SK-N-SH (cell line): ENCODE measurements at regions not wholly inside any gene's neighbourhood (a gene's known extent, or its start where the extent isn't known, plus 50 kb on each side); places are given as distances from the start of the nearest gene placed in this dataset.

Source experiments
- CTCF ChIA-PET: fragments of 300-600, 350-600 bp; formaldehyde crosslinking; extraction: SDS; loops from one replicate; lab custom pipeline; 2021; lab: Yijun Ruan, JAX
- POLR2A ChIA-PET: fragments of 350-600 bp; sonication (Branson Sonifier 250); formaldehyde crosslinking; extraction: SDS; loops from one replicate; lab custom pipeline; 2020; ENCODE audit warnings: antibody characterized with exemption, inconsistent platforms; lab: Yijun Ruan, JAX
- DNase-seq: peaks from one replicate; pipeline ENCODE4 v3.0.0; 2012
- H2AFZ ChIP-seq: fragments of 200-600 bp; sonication (generic); 2 replicates; pipeline ENCODE4 v1.8.1; 2016; ENCODE audit warnings: antibody characterized with exemption, mild to moderate bottlenecking, low read depth
- H3F3A ChIP-seq: fragments of 200-600 bp; sonication (generic); replicated peaks from 2 replicates; pipeline ENCODE3; 2016; ENCODE audit warnings: antibody characterized with exemption, mild to moderate bottlenecking; ENCODE audit not compliant: insufficient read depth
- H3K27ac ChIP-seq, 2 experiments: fragments of 200-500 bp in 1 of 2; fragments of 200-600 bp in 1 of 2; sonication (Bioruptor generic) in 1 of 2; sonication (generic), shearing (Covaris generic) in 1 of 2; 2 replicates each; pipeline versions ENCODE4 v1.5.1 to v1.6.1; 2014 to 2016; ENCODE audit warnings: low read depth in 2 of 2, inconsistent platforms in 1 of 2, low read length in 1 of 2, mild to moderate bottlenecking in 1 of 2, mixed read lengths in 1 of 2
- H3K27me3 ChIP-seq: fragments of 200-600 bp; sonication (generic), shearing (Covaris generic); 2 replicates; pipeline ENCODE4 v1.6.1; 2016; ENCODE audit warnings: mixed run types; ENCODE audit not compliant: insufficient read depth
- H3K36me3 ChIP-seq, 2 experiments: fragments of 200-500 bp in 1 of 2; fragments of 200-600 bp in 1 of 2; sonication (Bioruptor generic) in 1 of 2; sonication (generic) in 1 of 2; replicated peaks in 1 of 2; 2 replicates each; pipeline versions ENCODE3 to v1.5.1; 2014 to 2016; ENCODE audit warnings: low read length in 1 of 2, mild to moderate bottlenecking in 1 of 2; ENCODE audit not compliant: insufficient read depth in 2 of 2, control insufficient read depth in 1 of 2
- H3K4me1 ChIP-seq, 2 experiments: fragments of 200-500 bp in 1 of 2; fragments of 200-600 bp in 1 of 2; sonication (Bioruptor generic) in 1 of 2; sonication (generic), shearing (Covaris generic) in 1 of 2; 2 replicates each; pipeline versions ENCODE4 v1.5.1 to v1.6.1; 2014 to 2016; ENCODE audit warnings: low read depth in 1 of 2, low read length in 1 of 2, mixed run types in 1 of 2; ENCODE audit not compliant: insufficient read depth in 2 of 2, control insufficient read depth in 1 of 2
- H3K4me2 ChIP-seq: fragments of 200-600 bp; sonication (generic), shearing (Covaris generic); 2 replicates; pipeline ENCODE4 v1.6.1; 2017; ENCODE audit warnings: mixed run types
- H3K4me3 ChIP-seq, 2 experiments: fragments of 200-500 bp in 1 of 2; fragments of 200-600 bp in 1 of 2; sonication (Bioruptor generic) in 1 of 2; sonication (generic), shearing (Covaris generic) in 1 of 2; 2 replicates each; pipeline versions ENCODE4 v1.5.1 to v1.8.1; 2014 to 2016; ENCODE audit warnings: low read depth in 2 of 2, inconsistent platforms in 1 of 2, low read length in 1 of 2, mild to moderate bottlenecking in 1 of 2, mixed read lengths in 1 of 2, moderate library complexity in 1 of 2
- H3K79me2 ChIP-seq: fragments of 200-600 bp; sonication (generic); 2 replicates; pipeline ENCODE4 v1.8.1; 2017; ENCODE audit warnings: mild to moderate bottlenecking; ENCODE audit not compliant: insufficient read depth
- H3K9ac ChIP-seq: fragments of 200-600 bp; sonication (generic); 2 replicates; pipeline ENCODE4 v1.6.1; 2017; ENCODE audit warnings: mixed run types
- H3K9me2 ChIP-seq: fragments of 200-600 bp; sonication (generic); 2 replicates; pipeline ENCODE4 v1.6.1; 2017; ENCODE audit warnings: mixed run types
- H3K9me3 ChIP-seq: fragments of 200-600 bp; sonication (generic); 2 replicates; pipeline ENCODE4 v1.6.1; 2017; ENCODE audit warnings: mixed run types, mild to moderate bottlenecking, moderate library complexity
- H4K20me1 ChIP-seq: fragments of 200-600 bp; sonication (generic); 2 replicates; pipeline ENCODE4 v1.6.1; 2017; ENCODE audit warnings: mild to moderate bottlenecking, mixed run types; ENCODE audit not compliant: insufficient read depth
- CTCF ChIP-seq: fragments of 200-600 bp; sonication (generic); IDR thresholded peaks from 2 replicates; pipeline ENCODE4 v1.6.1; 2017; ENCODE audit warnings: antibody characterized with exemption, mild to moderate bottlenecking, moderate library complexity
- ELF1 ChIP-seq: IDR thresholded peaks from 2 replicates; pipeline ENCODE4 v1.4.0; 2012
- EP300 ChIP-seq, 2 experiments: IDR thresholded peaks; 2 replicates each; pipeline versions ENCODE4 v1.4.0 to v1.6.1; 2012; ENCODE audit warnings: borderline replicate concordance in 1 of 2, low read depth in 1 of 2, low read length in 1 of 2
- FOXJ3 ChIP-seq: sonication (generic); formaldehyde crosslinking; IDR thresholded peaks from 2 replicates; pipeline ENCODE4 v1.5.1; 2020; ENCODE audit warnings: mild to moderate bottlenecking, missing genetic modification reagents
- FOXM1 ChIP-seq: IDR thresholded peaks from 2 replicates; pipeline ENCODE4 v1.4.0; 2012; ENCODE audit warnings: low read depth, mild to moderate bottlenecking
- GABPA ChIP-seq: IDR thresholded peaks from 2 replicates; pipeline ENCODE4 v1.4.0; 2012; ENCODE audit warnings: low read depth, mild to moderate bottlenecking
- IRF3 ChIP-seq: fragments of 150-350 bp; IDR thresholded peaks from 2 replicates; pipeline ENCODE4 v1.6.1; 2016; ENCODE audit warnings: mild to moderate bottlenecking, low read depth, low read length
- JUND ChIP-seq: IDR thresholded peaks from 2 replicates; pipeline ENCODE4 v1.4.0; 2012
- MEF2A ChIP-seq: IDR thresholded peaks from 2 replicates; pipeline ENCODE4 v1.4.0; 2012; ENCODE audit warnings: low read depth, borderline replicate concordance
- MXI1 ChIP-seq: IDR thresholded peaks from 2 replicates; pipeline ENCODE4 v1.6.1; 2012; ENCODE audit warnings: mild to moderate bottlenecking, low read depth, low read length, improper control_type of control experiment
- NFIC ChIP-seq: IDR thresholded peaks from 2 replicates; pipeline ENCODE4 v1.4.0; 2012; ENCODE audit warnings: borderline replicate concordance
- RAD21 ChIP-seq: IDR thresholded peaks from 2 replicates; pipeline ENCODE4 v1.6.1; 2012; ENCODE audit warnings: mild to moderate bottlenecking, low read length
- RCOR1 ChIP-seq: fragments of 150-350 bp; IDR thresholded peaks from 2 replicates; pipeline ENCODE4 v1.6.1; 2017; ENCODE audit warnings: antibody characterized with exemption, low read length
- SIN3A ChIP-seq: IDR thresholded peaks from 2 replicates; pipeline ENCODE4 v1.6.1; 2012; ENCODE audit warnings: low read depth, mild to moderate bottlenecking, low read length, moderate library complexity, borderline replicate concordance
- SMC3 ChIP-seq: IDR thresholded peaks from 2 replicates; pipeline ENCODE4 v1.6.1; 2012; ENCODE audit warnings: low read depth, low read length, improper control_type of control experiment
- TCF12 ChIP-seq: IDR thresholded peaks from 2 replicates; pipeline ENCODE4 v1.4.0; 2012
- YY1 ChIP-seq: IDR thresholded peaks from 2 replicates; pipeline ENCODE4 v1.4.0; 2012; ENCODE audit warnings: low read depth, mild to moderate bottlenecking
- WGBS: methylation state at CpG from one replicate; pipeline ENCODE4 v1.1.6; 2017; ENCODE audit warnings: low lambda C conversion rate; 5-methylcytosine and 5-hydroxymethylcytosine counted together
- TF ChIP-seq, protein P1 (sequence below): fragments of 150-350 bp; IDR thresholded peaks from 2 replicates; pipeline ENCODE4 v1.6.1; 2017; ENCODE audit warnings: antibody characterized with exemption, low read length, low read depth, borderline replicate concordance
- TF ChIP-seq, protein P2 (sequence below): IDR thresholded peaks from 2 replicates; pipeline ENCODE4; 2012

GRCh38 chr3:148243609-148244008 lies 454.1 kb upstream of the AGTR1 start:
- no peaks in the 10 kb centered on the region for H4K20me1 ChIP-seq
- H3K4me3 ChIP-seq, result no peak overlapping the region
- no peaks in the 10 kb centered on the region for H3F3A ChIP-seq
- DNase-seq, result no peak
- 37% methylated on average over 1 of the region's 1 CpG for WGBS
- ChIA-PET CTCF (no interaction called here), POLR2A (no interaction called here)
- no peak overlapping the region for H3K27ac ChIP-seq
- no peaks in the 10 kb centered on the region for H3K79me2 ChIP-seq
- H3K9me2 ChIP-seq, result no peaks in the 10 kb centered on the region
- no peaks in the 10 kb centered on the region for H3K27me3 ChIP-seq
- H2AFZ ChIP-seq, result no peak overlapping the region
- TF ChIP-seq MEF2A (no peak), MXI1 (no peak), NFIC (no peak), ELF1 (no peak), SMC3 (no peak), IRF3 (no peak), GABPA (no peak)
- TF ChIP-seq, protein P1, sequence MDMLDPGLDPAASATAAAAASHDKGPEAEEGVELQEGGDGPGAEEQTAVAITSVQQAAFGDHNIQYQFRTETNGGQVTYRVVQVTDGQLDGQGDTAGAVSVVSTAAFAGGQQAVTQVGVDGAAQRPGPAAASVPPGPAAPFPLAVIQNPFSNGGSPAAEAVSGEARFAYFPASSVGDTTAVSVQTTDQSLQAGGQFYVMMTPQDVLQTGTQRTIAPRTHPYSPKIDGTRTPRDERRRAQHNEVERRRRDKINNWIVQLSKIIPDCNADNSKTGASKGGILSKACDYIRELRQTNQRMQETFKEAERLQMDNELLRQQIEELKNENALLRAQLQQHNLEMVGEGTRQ, result no peak
- H3K9ac ChIP-seq, result no peak overlapping the region
- H3K36me3 ChIP-seq, result no peaks in the 10 kb centered on the region
- no peak overlapping the region for H3K4me2 ChIP-seq
- no peaks in the 10 kb centered on the region for H3K9me3 ChIP-seq
- peaks cover 0 to 7% of the 10 kb centered on the region in 2 experiments; a peak in 1 of 4 replicates for H3K4me1 ChIP-seq

- Histone ChIP-seq H3K4me2 (no peak overlapping the region), H3K4me3 (no peak overlapping the region), H3K9me3 (no peaks in the 10 kb centered on the region), H3K27me3 (no peaks in the 10 kb centered on the region), H2AFZ (no peak overlapping the region), H3K79me2 (no peaks in the 10 kb centered on the region), H3F3A (no peaks in the 10 kb centered on the region), H3K36me3 (no peaks in the 10 kb centered on the region), H3K4me1 (peaks cover 0 to 7% of the 10 kb centered on the region in 2 experiments; a peak in 1 of 4 replicates), H4K20me1 (no peaks in the 10 kb centered on the region), H3K27ac (peak overlapping the region in 1 of 2 experiments; percentile 53; a peak in 1 of 4 replicates), H3K9me2 (no peaks in the 10 kb centered on the region), H3K9ac (no peak overlapping the region)
- 9% methylated on average over 3 of the region's 3 CpGs for WGBS
- POLR2A ChIA-PET, result interaction anchor here (0.7 kb wide), 1 partner anchor 853 kb away, joined by 5 read pairs; no protein-coding TSS in a partner anchor
- DNase-seq, result peak; percentile 30
- CTCF ChIA-PET, result interaction anchor here (0.6 to 1.8 kb wide), 5 partner anchors 9 to 170 kb away, joined by 3 to 4 read pairs (median 3); no protein-coding TSS in a partner anchor
- TF ChIP-seq SMC3, result no peak
- TF ChIP-seq RCOR1, result peak; percentile 51
- TF ChIP-seq EP300 (IDR thresholded peaks at IDR 0.05; ENCODE audit: borderline replicate concordance in 1 of 2, low read depth in 1 of 2, low read length in 1 of 2), result peak in 1 of 2 experiments; percentile 66; a peak in 1 of 4 replicates
- no peak for TF ChIP-seq CTCF
- TF ChIP-seq MXI1, result no peak
- no peak for TF ChIP-seq GABPA
- no peak for TF ChIP-seq FOXM1
- TF ChIP-seq IRF3, result no peak
- no peak for TF ChIP-seq YY1
- peak; percentile 11; the same call in 1 of the 2 replicates for TF ChIP-seq RAD21
- no peak for TF ChIP-seq SIN3A
- TF ChIP-seq, protein P1, result no peak
- TF ChIP-seq JUND, result no peak
- peak; percentile 56; the same call in 1 of the 2 replicates for TF ChIP-seq FOXJ3 (CRISPR knock-in tag)
- no peak for TF ChIP-seq TCF12
- TF ChIP-seq, protein P2, sequence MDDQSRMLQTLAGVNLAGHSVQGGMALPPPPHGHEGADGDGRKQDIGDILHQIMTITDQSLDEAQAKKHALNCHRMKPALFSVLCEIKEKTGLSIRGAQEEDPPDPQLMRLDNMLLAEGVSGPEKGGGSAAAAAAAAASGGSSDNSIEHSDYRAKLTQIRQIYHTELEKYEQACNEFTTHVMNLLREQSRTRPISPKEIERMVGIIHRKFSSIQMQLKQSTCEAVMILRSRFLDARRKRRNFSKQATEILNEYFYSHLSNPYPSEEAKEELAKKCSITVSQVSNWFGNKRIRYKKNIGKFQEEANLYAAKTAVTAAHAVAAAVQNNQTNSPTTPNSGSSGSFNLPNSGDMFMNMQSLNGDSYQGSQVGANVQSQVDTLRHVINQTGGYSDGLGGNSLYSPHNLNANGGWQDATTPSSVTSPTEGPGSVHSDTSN, result no peak
- TF ChIP-seq MEF2A, result no peak
These were observed 451.3 kb upstream of the AGTR1 start for GRCh38 chr3:148246291-148246923.
